Sciatic nerve (tissue), 2 donors: ENCODE measurements at regions not wholly inside any gene's neighbourhood (a gene's known extent, or its start where the extent isn't known, plus 50 kb on each side); places are given as distances from the start of the nearest gene placed in this dataset.
A peak's percentile ranks its signal among the peaks of the same experiment; 100 is the strongest.
"Not testable (repeated sequence)": the region's sequence is repeated elsewhere in the genome, so short reads cannot be mapped to it uniquely, and the experiment has no call there.

Source experiments
- ATAC-seq: fragments of 200-7000 bp; cut with Tn5 transposase; one replicate; pipeline ENCODE4 v1.9.1; 2020; ENCODE audit warnings: mild to moderate bottlenecking, moderate library complexity
- DNase-seq: peaks from one replicate; pipeline ENCODE4 v3.0.0-alpha.2; 2020; ENCODE audit warnings: low spot score
- intact Hi-C: fragments of 100-400 bp; cut with DNase I; formaldehyde crosslinking; loops from one replicate; pipeline ENCODE4 v1.14.2; 2022
- donor health status: DM: no; HTN: no; CAD: no.
- donor health status: DM: no; HTN: no; CAD: no.

- no peak for DNase-seq
- intact Hi-C loops = no loop called here
- no peak for ATAC-seq
Measured at GRCh38 chr5:10880934-10881333, 119.9 kb upstream of the DAP start.

GRCh38 chr5:10876996-10877395, 116.0 kb upstream of the DAP start:
- ATAC-seq, DNase-seq, intact Hi-C loops: not testable (repeated sequence)

GRCh38 chr5:10876006-10876744, 115.1 kb upstream of the DAP start:
- intact Hi-C loops = no loop called here
- DNase-seq (no peak), ATAC-seq (peak; percentile 48)

GRCh38 chr5:10875201-10875768, 114.3 kb upstream of the DAP start:
- DNase-seq = no peak
- intact Hi-C loops = no loop called here
- no peak for ATAC-seq

GRCh38 chr5:10874541-10874940, 113.5 kb upstream of the DAP start:
- intact Hi-C loops = no loop called here
- ATAC-seq = no peak

GRCh38 chr5:10870791-10871190, 109.8 kb upstream of the DAP start:
- intact Hi-C loops = no loop called here
- DNase-seq (no peak), ATAC-seq (no peak)

More at GRCh38 chr5:10874541-10874940, 113.5 kb upstream of the DAP start:
- no peak for DNase-seq

- intact Hi-C loops = no loop called here
- ATAC-seq (no peak), DNase-seq (no peak)
Measured at GRCh38 chr5:10868956-10869355, 107.9 kb upstream of the DAP start.

- intact Hi-C loops = no loop called here
- DNase-seq (no peak), ATAC-seq (no peak)
Measured at GRCh38 chr5:10867389-10868303, 106.6 kb upstream of the DAP start.

GRCh38 chr5:10866913-10867312, 105.9 kb upstream of the DAP start:
- DNase-seq = no peak
- intact Hi-C loops = no loop called here
- no peak for ATAC-seq

- DNase-seq (no peak), ATAC-seq (no peak)
- intact Hi-C loops = no loop called here
Measured at GRCh38 chr5:10863763-10864383, 102.8 kb upstream of the DAP start.

GRCh38 chr5:10862085-10862484, 101.1 kb upstream of the DAP start:
- intact Hi-C loops = no loop called here
- no peak for DNase-seq
- no peak for ATAC-seq

GRCh38 chr5:10861423-10861790, 100.4 kb upstream of the DAP start:
- ATAC-seq (no peak), DNase-seq (no peak)
- intact Hi-C loops = no loop called here

- intact Hi-C loops = no loop called here
- ATAC-seq = no peak
Measured at GRCh38 chr5:10860645-10861422, 99.8 kb upstream of the DAP start.

GRCh38 chr5:10860196-10860543, 99.1 kb upstream of the DAP start:
- intact Hi-C loops = no loop called here

More at GRCh38 chr5:10860645-10861422, 99.8 kb upstream of the DAP start:
- no peak for DNase-seq

GRCh38 chr5:10859393-10860195, 98.6 kb upstream of the DAP start:
- ATAC-seq = peak; percentile 40
- intact Hi-C loops = no loop called here
- DNase-seq = peak; percentile 69

More at GRCh38 chr5:10860196-10860543, 99.1 kb upstream of the DAP start:
- DNase-seq (no peak), ATAC-seq (no peak)

GRCh38 chr5:10858945-10859344, 97.9 kb upstream of the DAP start:
- intact Hi-C loops = no loop called here
- ATAC-seq (no peak), DNase-seq (no peak)

- intact Hi-C loops = no loop called here
- ATAC-seq = no peak
- no peak for DNase-seq
Measured at GRCh38 chr5:10858307-10858706, 97.3 kb upstream of the DAP start.

- intact Hi-C loops = no loop called here
- ATAC-seq (no peak), DNase-seq (no peak)
Measured at GRCh38 chr5:10857338-10857733, 96.3 kb upstream of the DAP start.
